Spleen (tissue), 7 donors: ENCODE measurements at regions not wholly inside any gene's neighbourhood (a gene's known extent, or its start where the extent isn't known, plus 50 kb on each side); places are given as distances from the start of the nearest gene placed in this dataset.
"Not testable (repeated sequence)": the region's sequence is repeated elsewhere in the genome, so short reads cannot be mapped to it uniquely, and the experiment has no call there.

Experiments
- CTCF ChIP-seq, 11 experiments: fragments of 200-600 bp in 7 of 11; fragments of 450-650 bp in 4 of 11; sonication (generic) in 4 of 11; IDR thresholded peaks in 8 of 11; conservative IDR thresholded peaks in 3 of 11; 1 replicate in 7 of 11; 2 replicates in 4 of 11; pipeline versions ENCODE4 v1.4.0 to v1.8.0; 2016 to 2021; ENCODE audit warnings: antibody characterized with exemption in 11 of 11, inconsistent platforms in 4 of 11, mild to moderate bottlenecking in 1 of 11
- POLR2AphosphoS5 ChIP-seq, 3 donors: sonication (generic); formaldehyde crosslinking; IDR thresholded peaks; one replicate each; pipeline ENCODE4 v1.5.1; 2017; ENCODE audit warnings: antibody characterized with exemption in 3 of 3
- donor health status: DM: no; HTN: no; CAD: no; lungs with moderate emphysema.
- donor health status: DM: no; HTN: no; CAD: no.
- donor health status: DM: no; HTN: no; CAD: no.

- not testable (repeated sequence) for TF ChIP-seq CTCF (IDR thresholded peaks at IDR 0.05 in 8 of 11, conservative IDR thresholded peaks at IDR 0.05 in 3 of 11); POLR2AphosphoS5 (IDR thresholded peaks at IDR 0.05)
These were observed 78.4 kb upstream of the GOLGA6L4 start for GRCh38 chr15:84157056-84157632.
